CD4-positive, alpha-beta T cell treated with Interferon alpha-2 for 1 hour (primary cell): ENCODE measurements at regions not wholly inside any gene's neighbourhood (a gene's known extent, or its start where the extent isn't known, plus 50 kb on each side); places are given as distances from the start of the nearest gene placed in this dataset.
"Not testable (repeated sequence)": the region's sequence is repeated elsewhere in the genome, so short reads cannot be mapped to it uniquely, and the experiment has no call there.

Experiments used
- DNase-seq, 2 donors: peaks; one replicate each; pipeline ENCODE4 v3.0.0-alpha.2; 2020 to 2022

GRCh38 chr4:114252499-114252898, 273.1 kb upstream of the ARSJ start:
- no peak for DNase-seq

- DNase-seq = no peak
Measured at GRCh38 chr4:114257501-114257900, 278.1 kb upstream of the ARSJ start.

DNA sequence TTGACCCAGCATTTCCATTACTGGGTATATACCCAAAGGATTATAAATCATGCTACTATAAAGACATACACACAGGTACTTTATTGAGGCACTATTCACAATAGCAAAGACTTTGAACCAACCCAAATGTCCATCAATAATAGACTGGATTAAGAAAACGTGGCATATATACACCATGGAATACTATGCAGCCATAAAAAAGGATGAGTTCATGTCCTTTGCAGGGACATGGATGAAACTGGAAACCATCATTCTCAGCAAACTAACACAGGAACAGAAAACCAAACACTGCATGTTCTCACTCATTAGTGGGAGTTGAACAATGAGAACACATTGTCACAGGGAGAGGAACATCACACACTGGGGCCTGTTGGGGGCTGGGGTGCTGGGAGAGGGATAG, 283.0 kb upstream of the ARSJ start:
- not testable (repeated sequence) for DNase-seq

- no peak for DNase-seq
Measured at GRCh38 chr4:114263233-114263632, 283.8 kb upstream of the ARSJ start.

- no peak for DNase-seq
Measured at GRCh38 chr4:114264452-114264851, 285.0 kb upstream of the ARSJ start.

DNA sequence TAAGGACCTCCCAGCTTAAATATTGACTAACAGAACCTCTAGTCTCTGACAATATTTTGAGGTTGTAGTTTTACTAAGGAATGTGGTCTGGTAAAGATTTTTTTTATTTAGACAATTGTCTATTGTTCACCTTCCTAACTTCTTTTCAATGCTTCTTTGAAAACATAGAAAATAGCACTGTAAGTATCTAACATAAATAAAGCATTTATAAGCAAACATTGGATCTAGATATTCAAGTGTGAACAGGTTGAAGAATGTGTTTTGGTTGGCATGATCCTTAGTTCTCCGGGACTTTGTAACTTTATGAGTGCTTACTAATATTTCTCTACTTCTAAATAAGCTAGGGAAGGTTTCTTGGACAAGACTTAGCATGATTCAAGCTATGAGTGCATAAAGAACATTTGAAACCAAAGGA, 285.4 kb upstream of the ARSJ start:
- DNase-seq = no peak

DNA sequence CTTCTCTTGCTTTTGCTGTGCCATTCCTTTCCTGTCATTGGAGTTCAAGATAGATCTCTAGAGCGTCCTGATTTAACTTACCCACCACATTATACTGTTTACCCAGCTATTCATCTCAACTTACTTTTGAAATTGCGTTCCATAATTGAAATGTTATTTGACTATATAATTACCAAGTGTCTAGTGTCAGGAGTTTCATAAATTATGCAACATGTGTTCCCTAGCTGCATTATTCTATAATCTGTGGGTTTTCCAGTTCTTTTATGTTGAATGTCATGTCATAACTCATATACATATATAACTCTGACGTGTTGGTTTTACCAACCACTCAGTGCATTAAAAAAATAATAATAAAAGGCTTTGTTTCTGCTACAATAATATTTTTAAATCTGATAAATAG, 285.9 kb upstream of the ARSJ start:
- no peak for DNase-seq

- DNase-seq = no peak
Measured at GRCh38 chr4:114267976-114268375, 288.5 kb upstream of the ARSJ start.

DNA sequence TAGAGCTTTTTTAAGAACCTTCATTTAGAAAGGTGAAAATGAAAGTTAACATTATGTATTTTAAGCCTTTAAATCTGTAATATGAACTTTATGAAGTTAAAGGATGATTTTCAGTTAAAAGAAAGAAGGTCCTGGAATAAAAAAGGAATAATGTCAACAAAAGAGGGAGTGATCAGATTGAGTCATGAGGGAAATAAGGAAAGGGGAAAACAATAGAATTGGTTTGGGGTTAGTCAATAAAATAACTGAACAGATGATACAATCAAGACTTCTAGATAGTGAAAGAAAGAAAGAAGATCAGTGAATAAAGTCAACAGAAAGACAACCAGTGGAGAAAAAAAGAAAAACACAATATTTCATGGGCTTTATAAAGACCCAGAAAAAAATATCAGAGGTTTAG, 291.6 kb upstream of the ARSJ start:
- no peak for DNase-seq

GRCh38 chr4:114272226-114272625, 292.8 kb upstream of the ARSJ start:
- no peak for DNase-seq

DNA sequence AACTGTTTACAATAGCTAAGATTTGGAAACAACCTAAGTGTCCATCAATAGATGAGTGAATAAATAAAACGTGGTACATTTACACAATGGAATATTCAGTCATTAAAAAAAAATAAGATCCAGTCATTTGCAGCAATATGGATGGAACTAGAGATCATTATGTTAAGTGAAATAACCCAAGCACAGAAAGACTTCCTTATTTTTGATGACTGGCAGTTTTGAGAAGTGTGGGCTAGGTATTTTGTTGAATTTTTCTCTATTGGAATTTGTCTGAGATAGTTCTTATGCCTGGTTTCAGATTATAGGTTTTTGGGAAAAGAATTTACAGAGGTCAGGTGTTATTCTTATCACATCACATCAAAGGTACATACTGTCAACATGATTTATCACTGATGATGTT, 293.8 kb upstream of the ARSJ start:
- DNase-seq = no peak

- DNase-seq = no peak
Measured at GRCh38 chr4:114277690-114278089, 298.2 kb upstream of the ARSJ start.

DNA sequence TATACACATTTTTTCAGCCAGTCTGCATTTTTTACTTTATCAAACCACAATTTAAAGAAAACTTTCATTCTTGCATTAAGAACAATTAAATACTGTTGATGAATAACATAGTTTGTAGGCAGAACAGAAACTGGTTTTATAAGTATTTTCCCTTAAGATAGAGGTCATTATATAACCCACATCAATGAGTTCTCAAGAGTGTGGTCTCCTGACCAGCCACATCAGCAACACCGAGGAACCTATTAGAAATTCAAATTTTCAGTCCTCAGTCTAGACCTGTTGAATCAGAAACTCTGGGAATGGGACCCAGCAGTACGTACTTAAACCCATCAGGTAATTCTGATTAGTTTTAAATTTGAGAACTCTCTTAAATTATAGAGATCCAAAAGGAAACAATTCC, 299.6 kb upstream of the ARSJ start:
- no peak for DNase-seq

GRCh38 chr4:114279711-114280110, 300.3 kb upstream of the ARSJ start:
- DNase-seq = no peak

DNA sequence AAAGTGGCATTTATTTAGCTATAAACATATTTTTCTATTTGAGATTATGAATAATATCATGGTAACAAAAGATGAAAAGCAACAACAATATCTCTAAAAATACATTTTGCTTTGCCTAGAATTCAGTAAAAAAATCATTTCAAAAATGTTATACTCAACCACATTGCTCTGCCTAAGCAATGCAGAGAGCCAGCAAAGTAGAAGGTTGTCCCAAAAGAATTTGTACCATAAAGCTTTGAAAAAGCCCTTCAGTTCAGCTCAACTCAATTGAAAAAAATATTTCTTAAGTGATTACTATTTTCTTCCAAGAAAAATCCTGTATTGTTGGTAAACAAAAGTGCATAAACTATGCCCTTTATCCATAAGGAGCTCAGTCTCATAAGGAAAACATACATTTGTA, 301.2 kb upstream of the ARSJ start:
- DNase-seq = no peak

DNA sequence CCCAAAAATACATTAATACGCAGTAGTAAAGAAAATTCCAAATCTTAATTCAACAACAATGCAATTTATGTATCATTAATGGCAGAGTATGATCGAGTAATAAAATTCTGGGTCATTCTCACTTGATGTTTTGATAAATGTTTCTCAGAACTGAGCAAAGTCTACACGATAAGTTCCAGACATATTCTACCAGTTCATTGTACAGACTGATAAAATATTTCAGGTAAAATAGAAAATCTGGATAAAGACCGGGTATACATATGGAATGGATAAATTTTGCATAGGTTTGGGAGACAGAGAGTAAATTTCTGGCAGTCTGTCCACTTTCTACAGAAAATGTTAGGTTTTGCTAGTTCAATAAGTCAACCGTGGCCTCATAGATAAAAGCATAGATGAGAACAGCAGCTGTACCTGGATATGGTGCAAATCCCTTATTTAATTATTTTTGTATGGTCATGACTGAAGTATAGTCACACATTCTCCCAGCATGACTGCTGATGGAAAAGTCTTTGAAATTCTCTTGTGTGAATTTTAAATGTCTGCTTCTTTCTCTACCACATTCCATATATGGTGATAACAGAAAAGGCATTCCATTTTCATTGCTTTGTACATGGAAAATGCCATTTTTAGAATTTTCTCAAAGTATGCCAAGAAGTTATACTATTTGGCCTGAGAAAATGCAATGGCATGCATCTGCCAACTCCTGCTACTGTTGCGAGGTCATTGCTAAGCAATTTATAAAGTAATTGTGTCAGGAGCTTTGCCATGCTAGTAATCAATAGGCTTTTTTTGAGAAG, 301.9 kb upstream of the ARSJ start:
- DNase-seq = no peak

- no peak for DNase-seq
Measured at GRCh38 chr4:114282937-114283336, 303.5 kb upstream of the ARSJ start.

DNA sequence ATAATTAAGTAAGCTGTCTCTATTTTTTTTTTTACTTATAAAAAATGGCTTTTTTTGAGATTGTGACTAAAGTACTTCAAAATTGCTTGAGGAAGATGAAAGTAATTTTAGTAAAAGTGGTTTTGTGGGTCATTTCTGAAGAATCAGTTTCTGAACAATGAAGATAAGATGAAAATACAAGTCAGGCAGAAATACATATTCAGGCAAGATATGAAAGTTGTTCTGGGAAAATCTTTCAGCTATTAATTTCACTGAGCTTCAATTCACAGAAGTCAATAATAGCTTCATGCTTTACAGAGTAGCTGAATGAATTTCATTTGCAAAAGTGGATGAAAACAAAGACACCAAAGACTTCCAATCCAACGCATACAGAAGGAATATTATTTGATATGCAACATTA, 305.2 kb upstream of the ARSJ start:
- no peak for DNase-seq

- no peak for DNase-seq
Measured at GRCh38 chr4:114286262-114286810, 306.9 kb upstream of the ARSJ start.

DNA sequence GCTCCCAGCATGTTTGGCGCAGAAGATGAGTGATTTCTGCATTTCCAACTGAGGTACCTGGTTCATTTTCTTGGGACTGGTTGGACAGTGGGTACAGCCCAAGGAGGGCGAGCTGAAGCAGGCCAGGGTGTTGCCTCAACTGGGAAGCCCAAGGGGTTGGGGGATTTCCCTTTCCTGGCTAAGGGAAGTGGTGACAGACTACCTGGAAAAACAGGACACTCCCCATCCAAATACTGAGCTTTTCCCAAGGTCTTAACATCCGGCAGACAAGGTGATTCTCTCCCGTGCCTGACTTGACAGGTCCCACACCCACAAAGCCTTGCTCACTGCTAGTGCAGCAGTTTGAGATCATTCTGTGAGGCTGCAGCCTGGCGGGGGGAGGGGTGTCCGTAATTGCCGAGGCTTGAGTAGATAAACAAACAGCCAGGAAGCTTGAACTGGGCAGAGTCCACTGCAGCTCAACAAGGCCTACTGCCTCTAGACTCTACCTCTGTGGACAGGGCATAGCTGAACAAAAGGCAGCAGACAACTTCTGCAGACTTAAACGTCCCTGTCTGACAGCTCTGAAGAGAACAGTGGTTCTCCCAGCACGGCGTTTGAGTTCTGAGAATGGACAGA, 307.7 kb upstream of the ARSJ start:
- no peak for DNase-seq

DNA sequence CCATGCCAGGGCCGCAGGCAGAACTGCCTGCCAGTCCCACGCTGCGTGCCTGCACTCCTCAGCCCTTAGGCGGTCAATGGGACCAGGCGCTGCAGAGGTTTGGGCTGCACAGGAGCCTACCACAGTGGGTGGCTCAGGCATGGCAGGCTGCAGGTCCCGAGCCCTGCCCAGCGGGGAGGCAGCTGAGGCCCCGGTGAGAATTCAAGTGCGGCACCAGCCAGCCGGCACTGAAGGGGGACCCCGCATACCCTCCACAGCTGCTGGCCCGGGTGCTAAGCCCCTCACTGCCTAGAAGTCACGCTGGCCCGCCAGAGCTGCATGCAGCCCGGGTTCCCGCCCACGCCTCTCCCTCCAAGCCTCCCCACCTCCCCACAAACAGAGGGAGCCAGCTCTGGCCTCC, 302.5 kb upstream of the UGT8 start:
- DNase-seq = no peak

DNA sequence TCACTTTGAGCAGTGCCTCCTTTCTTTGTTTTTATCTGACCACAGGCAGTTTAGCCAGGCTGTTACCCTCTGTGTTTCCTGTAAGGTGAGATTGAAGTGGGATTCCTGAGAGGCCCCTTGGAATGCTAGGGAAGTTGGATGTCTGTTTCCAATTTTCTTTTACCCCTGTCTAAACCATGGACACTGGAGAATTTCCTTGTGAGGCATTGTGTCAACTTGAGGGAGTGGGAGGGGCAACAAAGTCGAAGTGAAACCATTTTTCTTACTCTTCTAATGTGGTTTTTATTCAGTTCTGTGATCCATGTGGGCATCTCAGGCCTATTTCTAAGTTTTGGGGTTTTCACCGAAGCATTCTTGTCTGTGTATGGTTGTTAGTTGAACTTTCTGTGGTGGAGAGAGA, 296.1 kb upstream of the UGT8 start:
- no peak for DNase-seq

- no peak for DNase-seq
Measured at GRCh38 chr4:114304046-114304445, 294.6 kb upstream of the UGT8 start.

DNA sequence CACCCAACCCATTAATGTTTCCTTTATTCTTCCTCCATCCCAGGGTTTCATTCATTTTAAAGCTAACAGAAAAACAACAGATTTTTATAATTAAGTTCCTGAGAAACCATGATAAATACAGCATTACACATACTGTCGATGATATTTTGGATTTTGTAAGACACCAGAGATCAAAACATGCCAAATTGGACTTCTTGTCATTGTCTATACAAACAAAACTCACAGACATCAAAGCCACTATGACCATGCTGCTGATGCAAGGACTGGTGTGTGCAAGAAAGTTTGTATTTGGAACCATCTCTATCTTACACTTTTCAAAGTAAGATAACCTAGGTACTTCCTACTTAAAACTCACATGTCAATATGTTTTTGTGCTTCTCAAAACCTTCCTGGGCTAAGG, 294.0 kb upstream of the UGT8 start:
- DNase-seq = no peak

- DNase-seq = no peak
Measured at GRCh38 chr4:114306946-114307345, 291.7 kb upstream of the UGT8 start.
